ENCODE measurements at regions not wholly inside any gene's neighbourhood (a gene's known extent, or its start where the extent isn't known, plus 50 kb on each side); places are given as distances from the start of the nearest gene placed in this dataset.

- Histone ChIP-seq H3K9ac (ENCODE audit: low read length) (no peak overlapping the region), H3K23ac (ENCODE audit: low read length) (no peak overlapping the region), H4K5ac (ENCODE audit: low read length) (no peak overlapping the region), H3K79me1 (ENCODE audit: low read length) (no peaks in the 10 kb centered on the region), H3K4ac (ENCODE audit: low read depth, low read length) (no peak overlapping the region), H2AK5ac (ENCODE audit: low read length) (no peak overlapping the region), H2BK15ac (replicated peaks; ENCODE audit: low read depth) (no peak overlapping the region), H4K8ac (ENCODE audit: low read depth, low read length) (no peak overlapping the region), H3K79me2 (ENCODE audit: control insufficient read depth, insufficient read depth, low read length) (no peaks in the 10 kb centered on the region), H3K4me2 (ENCODE audit: low read length) (no peak overlapping the region), H3K27me3 (ENCODE audit: insufficient read depth, low read length, poor library complexity) (no peaks in the 10 kb centered on the region), H3K18ac (ENCODE audit: low read length) (no peak overlapping the region), H2BK5ac (ENCODE audit: low read length) (no peak overlapping the region), H3K56ac (ENCODE audit: low read length) (no peak overlapping the region), H3K27ac (ENCODE audit: low read depth, low read length) (no peak overlapping the region), H2BK120ac (ENCODE audit: low read depth, low read length) (no peak overlapping the region), H3K4me3 (ENCODE audit: low read length) (no peak overlapping the region), H3K36me3 (ENCODE audit: control insufficient read depth, insufficient read depth, low read length) (no peaks in the 10 kb centered on the region), H3K4me1 (ENCODE audit: control insufficient read depth, low read depth, low read length) (peaks cover 2% of the 10 kb centered on the region)
- DNase-seq: no peak
These were observed 88.1 kb upstream of the NEO1 start for GRCh38 chr15:72964135-72964534.

- no peak overlapping the region for H2BK15ac ChIP-seq (replicated peaks; ENCODE audit: low read depth)
- H3K4ac ChIP-seq (ENCODE audit: low read depth, low read length): no peak overlapping the region
- no peak overlapping the region for H3K4me3 ChIP-seq (ENCODE audit: low read length)
- H3K9ac ChIP-seq (ENCODE audit: low read length): no peak overlapping the region
- no peak overlapping the region for H2BK5ac ChIP-seq (ENCODE audit: low read length)
- no peak overlapping the region for H3K4me2 ChIP-seq (ENCODE audit: low read length)
- no peak for DNase-seq
- H3K18ac ChIP-seq (ENCODE audit: low read length): no peak overlapping the region
- no peaks in the 10 kb centered on the region for H3K4me1 ChIP-seq (ENCODE audit: control insufficient read depth, low read depth, low read length)
- no peak overlapping the region for H2BK120ac ChIP-seq (ENCODE audit: low read depth, low read length)
- WGBS (ENCODE audit: extremely low coverage, insufficient coverage, low lambda C conversion rate): no CpG with 5 or more reads among the region's 8 CpGs
- no peak overlapping the region for H3K23ac ChIP-seq (ENCODE audit: low read length)
- no peaks in the 10 kb centered on the region for H3K27me3 ChIP-seq (ENCODE audit: insufficient read depth, low read length, poor library complexity)
- H4K8ac ChIP-seq (ENCODE audit: low read depth, low read length): no peak overlapping the region
- no peak overlapping the region for H4K5ac ChIP-seq (ENCODE audit: low read length)
- H2AK5ac ChIP-seq (ENCODE audit: low read length): no peak overlapping the region
- no peaks in the 10 kb centered on the region for H3K36me3 ChIP-seq (ENCODE audit: control insufficient read depth, insufficient read depth, low read length)
- no peak overlapping the region for H3K56ac ChIP-seq (ENCODE audit: low read length)
- no peaks in the 10 kb centered on the region for H3K79me1 ChIP-seq (ENCODE audit: low read length)
- no peaks in the 10 kb centered on the region for H3K79me2 ChIP-seq (ENCODE audit: control insufficient read depth, insufficient read depth, low read length)
- no peak overlapping the region for H3K27ac ChIP-seq (ENCODE audit: low read depth, low read length)
These were observed 90.1 kb upstream of the NEO1 start for GRCh38 chr15:72962054-72962702.

GRCh38 chr15:72961346-72961745, 90.9 kb upstream of the NEO1 start:
- WGBS (ENCODE audit: extremely low coverage, insufficient coverage, low lambda C conversion rate): no CpG with 5 or more reads among the region's 3 CpGs
- no peaks in the 10 kb centered on the region for H3K36me3 ChIP-seq (ENCODE audit: control insufficient read depth, insufficient read depth, low read length)
- H2AK5ac ChIP-seq (ENCODE audit: low read length): no peak overlapping the region

GRCh38 chr15:72958634-72959033, 93.6 kb upstream of the NEO1 start:
- no peak overlapping the region for H4K8ac ChIP-seq (ENCODE audit: low read depth, low read length)
- H3K27ac ChIP-seq (ENCODE audit: low read depth, low read length): no peak overlapping the region
- H3K4me1 ChIP-seq (ENCODE audit: control insufficient read depth, low read depth, low read length): no peaks in the 10 kb centered on the region
- H3K56ac ChIP-seq (ENCODE audit: low read length): no peak overlapping the region
- H3K9ac ChIP-seq (ENCODE audit: low read length): no peak overlapping the region
- no peak overlapping the region for H4K5ac ChIP-seq (ENCODE audit: low read length)
- WGBS (ENCODE audit: extremely low coverage, insufficient coverage, low lambda C conversion rate): no CpG with 5 or more reads among the region's 3 CpGs
- no peak overlapping the region for H2BK120ac ChIP-seq (ENCODE audit: low read depth, low read length)
- no peak overlapping the region for H3K4me3 ChIP-seq (ENCODE audit: low read length)
- no peaks in the 10 kb centered on the region for H3K36me3 ChIP-seq (ENCODE audit: control insufficient read depth, insufficient read depth, low read length)
- DNase-seq: no peak
- H2BK5ac ChIP-seq (ENCODE audit: low read length): no peak overlapping the region
- H3K18ac ChIP-seq (ENCODE audit: low read length): no peak overlapping the region
- no peak overlapping the region for H3K4ac ChIP-seq (ENCODE audit: low read depth, low read length)
- no peak overlapping the region for H2AK5ac ChIP-seq (ENCODE audit: low read length)
- H3K79me2 ChIP-seq (ENCODE audit: control insufficient read depth, insufficient read depth, low read length): no peaks in the 10 kb centered on the region
- H3K4me2 ChIP-seq (ENCODE audit: low read length): no peak overlapping the region
- no peak overlapping the region for H3K23ac ChIP-seq (ENCODE audit: low read length)
- H2BK15ac ChIP-seq (replicated peaks; ENCODE audit: low read depth): no peak overlapping the region
- no peaks in the 10 kb centered on the region for H3K27me3 ChIP-seq (ENCODE audit: insufficient read depth, low read length, poor library complexity)
- no peaks in the 10 kb centered on the region for H3K79me1 ChIP-seq (ENCODE audit: low read length)

More at GRCh38 chr15:72961346-72961745, 90.9 kb upstream of the NEO1 start:
- H3K79me1 ChIP-seq (ENCODE audit: low read length): no peaks in the 10 kb centered on the region
- no peak overlapping the region for H3K4me2 ChIP-seq (ENCODE audit: low read length)
- H4K5ac ChIP-seq (ENCODE audit: low read length): no peak overlapping the region
- no peak for DNase-seq
- H3K18ac ChIP-seq (ENCODE audit: low read length): no peak overlapping the region
- no peak overlapping the region for H3K27ac ChIP-seq (ENCODE audit: low read depth, low read length)
- H3K79me2 ChIP-seq (ENCODE audit: control insufficient read depth, insufficient read depth, low read length): no peaks in the 10 kb centered on the region
- H3K4me3 ChIP-seq (ENCODE audit: low read length): no peak overlapping the region
- no peak overlapping the region for H3K9ac ChIP-seq (ENCODE audit: low read length)
- H3K23ac ChIP-seq (ENCODE audit: low read length): no peak overlapping the region
- no peak overlapping the region for H2BK5ac ChIP-seq (ENCODE audit: low read length)
- H3K4me1 ChIP-seq (ENCODE audit: control insufficient read depth, low read depth, low read length): no peaks in the 10 kb centered on the region
- H4K8ac ChIP-seq (ENCODE audit: low read depth, low read length): no peak overlapping the region
- H3K56ac ChIP-seq (ENCODE audit: low read length): no peak overlapping the region
- H2BK15ac ChIP-seq (replicated peaks; ENCODE audit: low read depth): no peak overlapping the region
- no peaks in the 10 kb centered on the region for H3K27me3 ChIP-seq (ENCODE audit: insufficient read depth, low read length, poor library complexity)
- no peak overlapping the region for H3K4ac ChIP-seq (ENCODE audit: low read depth, low read length)
- no peak overlapping the region for H2BK120ac ChIP-seq (ENCODE audit: low read depth, low read length)

GRCh38 chr15:72953306-72953705, 99.0 kb upstream of the NEO1 start:
- no peak overlapping the region for H4K5ac ChIP-seq (ENCODE audit: low read length)
- H3K79me1 ChIP-seq (ENCODE audit: low read length): no peaks in the 10 kb centered on the region
- no peaks in the 10 kb centered on the region for H3K4me1 ChIP-seq (ENCODE audit: control insufficient read depth, low read depth, low read length)
- no peaks in the 10 kb centered on the region for H3K36me3 ChIP-seq (ENCODE audit: control insufficient read depth, insufficient read depth, low read length)
- H3K9ac ChIP-seq (ENCODE audit: low read length): no peak overlapping the region
- DNase-seq: no peak
- H3K27me3 ChIP-seq (ENCODE audit: insufficient read depth, low read length, poor library complexity): no peaks in the 10 kb centered on the region
- H3K56ac ChIP-seq (ENCODE audit: low read length): no peak overlapping the region
- no peak overlapping the region for H2BK5ac ChIP-seq (ENCODE audit: low read length)
- H3K27ac ChIP-seq (ENCODE audit: low read depth, low read length): no peak overlapping the region
- no peak overlapping the region for H3K18ac ChIP-seq (ENCODE audit: low read length)
- H3K4me2 ChIP-seq (ENCODE audit: low read length): no peak overlapping the region
- no peak overlapping the region for H3K23ac ChIP-seq (ENCODE audit: low read length)
- H2AK5ac ChIP-seq (ENCODE audit: low read length): no peak overlapping the region
- no peak overlapping the region for H3K4me3 ChIP-seq (ENCODE audit: low read length)
- no peak overlapping the region for H2BK120ac ChIP-seq (ENCODE audit: low read depth, low read length)
- H3K79me2 ChIP-seq (ENCODE audit: control insufficient read depth, insufficient read depth, low read length): no peaks in the 10 kb centered on the region
- no CpG with 5 or more reads among the region's 6 CpGs for WGBS (ENCODE audit: extremely low coverage, insufficient coverage, low lambda C conversion rate)
- H2BK15ac ChIP-seq (replicated peaks; ENCODE audit: low read depth): no peak overlapping the region
- no peak overlapping the region for H3K4ac ChIP-seq (ENCODE audit: low read depth, low read length)
- no peak overlapping the region for H4K8ac ChIP-seq (ENCODE audit: low read depth, low read length)

GRCh38 chr15:72952151-72952550, 100.1 kb upstream of the NEO1 start:
- Histone ChIP-seq H2BK15ac (replicated peaks; ENCODE audit: low read depth) (no peak overlapping the region), H3K4me1 (ENCODE audit: control insufficient read depth, low read depth, low read length) (no peaks in the 10 kb centered on the region), H3K27me3 (ENCODE audit: insufficient read depth, low read length, poor library complexity) (no peaks in the 10 kb centered on the region), H3K4me2 (ENCODE audit: low read length) (no peak overlapping the region), H2AK5ac (ENCODE audit: low read length) (no peak overlapping the region), H3K4me3 (ENCODE audit: low read length) (no peak overlapping the region), H3K18ac (ENCODE audit: low read length) (no peak overlapping the region), H3K4ac (ENCODE audit: low read depth, low read length) (no peak overlapping the region), H4K5ac (ENCODE audit: low read length) (no peak overlapping the region), H4K8ac (ENCODE audit: low read depth, low read length) (no peak overlapping the region), H2BK5ac (ENCODE audit: low read length) (no peak overlapping the region), H3K9ac (ENCODE audit: low read length) (no peak overlapping the region), H2BK120ac (ENCODE audit: low read depth, low read length) (no peak overlapping the region), H3K79me1 (ENCODE audit: low read length) (no peaks in the 10 kb centered on the region), H3K56ac (ENCODE audit: low read length) (no peak overlapping the region), H3K79me2 (ENCODE audit: control insufficient read depth, insufficient read depth, low read length) (no peaks in the 10 kb centered on the region), H3K27ac (ENCODE audit: low read depth, low read length) (no peak overlapping the region), H3K36me3 (ENCODE audit: control insufficient read depth, insufficient read depth, low read length) (no peaks in the 10 kb centered on the region), H3K23ac (ENCODE audit: low read length) (no peak overlapping the region)
- DNase-seq: no peak
- WGBS (ENCODE audit: extremely low coverage, insufficient coverage, low lambda C conversion rate): no CpG with 5 or more reads among the region's 1 CpG
